ENCODE measurements at regions not wholly inside any gene's neighbourhood (a gene's known extent, or its start where the extent isn't known, plus 50 kb on each side); places are given as distances from the start of the nearest gene placed in this dataset.

- intact Hi-C loops (cut with micrococcal nuclease): no loop called here
- Histone ChIP-seq H3K4me2 (ENCODE audit: insufficient read depth, low read length) (no peak overlapping the region), H2AFZ (ENCODE audit: low read depth, low read length) (no peak overlapping the region), H3K27ac (ENCODE audit: insufficient read depth, low read depth, low read length) (no peak overlapping the region), H3K4me3 (replicated peaks in 1 of 3; ENCODE audit: insufficient read depth in 1 of 3, low read depth in 1 of 3, low read length in 3 of 3) (no peak overlapping the region), H3K36me3 (ENCODE audit: control insufficient read depth in 2 of 2, extremely low read depth in 1 of 2, insufficient read depth in 2 of 2, low read length in 2 of 2) (no peaks in the 10 kb centered on the region), H3K27me3 (ENCODE audit: control insufficient read depth in 2 of 2, insufficient read depth in 2 of 2, low read length in 2 of 2) (no peaks in the 10 kb centered on the region), H3K9ac (replicated peaks; ENCODE audit: extremely low read depth, insufficient read depth, low read length) (no peak overlapping the region), H3K79me2 (ENCODE audit: control insufficient read depth, insufficient read depth, low read length) (no peaks in the 10 kb centered on the region), H3K4me1 (ENCODE audit: control insufficient read depth, extremely low read depth, insufficient read depth, low read length) (no peaks in the 10 kb centered on the region), H3K9me3 (replicated peaks; ENCODE audit: control insufficient read depth, insufficient read depth, low read length) (no peaks in the 10 kb centered on the region), H4K20me1 (replicated peaks; ENCODE audit: control insufficient read depth, extremely low read depth, insufficient read depth, low read length) (no peaks in the 10 kb centered on the region), H3K9me1 (replicated peaks; ENCODE audit: control insufficient read depth, extremely low read depth, insufficient read depth, low read length) (no peaks in the 10 kb centered on the region)
- FAIRE-seq (no peak), DNase-seq (ENCODE audit: low read depth, low spot score) (no peak)
- dilution Hi-C loops (cut with MboI; ENCODE audit: extremely low pct_ligation_motif_present, low sequenced_read_pairs): no loop called here
- TF ChIP-seq MYC (IDR thresholded peaks at IDR 0.05; ENCODE audit: low read depth, low read length): no peak
- TF ChIP-seq EZH2 (IDR thresholded peaks at IDR 0.05; ENCODE audit: borderline replicate concordance, low read depth, low read length, severe bottlenecking): no peak
- no peak for TF ChIP-seq POLR2A (IDR thresholded peaks at IDR 0.05; ENCODE audit: low read depth, low read length)
- no peak for TF ChIP-seq FOS (IDR thresholded peaks at IDR 0.05; ENCODE audit: borderline replicate concordance, insufficient read depth, low read length)
- TF ChIP-seq MAX (IDR thresholded peaks at IDR 0.05; ENCODE audit: insufficient read depth, insufficient read length): no peak
- TF ChIP-seq GATA2 (IDR thresholded peaks at IDR 0.05; ENCODE audit: insufficient read depth, insufficient read length, low read depth, low read length): no peak
- TF ChIP-seq POLR2AphosphoS5 (IDR thresholded peaks at IDR 0.05; ENCODE audit: insufficient read depth, low read depth, low read length): no peak
- TF ChIP-seq JUN (IDR thresholded peaks at IDR 0.05; ENCODE audit: borderline replicate concordance, insufficient read depth, insufficient read length, low read depth): no peak
- TF ChIP-seq CTCF (IDR thresholded peaks at IDR 0.05; ENCODE audit: extremely low read depth in 1 of 2, insufficient read depth in 1 of 2, low read depth in 1 of 2, low read length in 2 of 2): no peak
- CTCF ChIA-PET: interaction anchor here (0.7 kb wide), 1 partner anchor 16 kb away, joined by 3 read pairs; no protein-coding TSS in a partner anchor
- POLR2A ChIA-PET: no interaction called here
- no TSS peak for BruUV-seq (replicated peaks)
These were observed 407.5 kb upstream of the FIGN start for GRCh38 chr2:164143183-164143930.

All from endothelial cell of umbilical vein (primary cell).